A673 (cell line): ENCODE measurements at regions not wholly inside any gene's neighbourhood (a gene's known extent, or its start where the extent isn't known, plus 50 kb on each side); places are given as distances from the start of the nearest gene placed in this dataset.

Experiments
- BruUV-seq: library from RNA; stranded (reverse); fragments of 400-500 nt; replicated peaks from 2 replicates; lab custom pipeline; 2021; lab: Mats Ljungman, UMichigan
- CTCF ChIA-PET: fragments of 300-600 bp; sonication (Branson Sonifier 250); formaldehyde crosslinking; loops from one replicate; lab custom pipeline; 2022; ENCODE audit warnings: antibody characterized with exemption; lab: Charles Lee
- POLR2A ChIA-PET: fragments of 300-600 bp; sonication (Branson Sonifier 250); formaldehyde crosslinking; loops from one replicate; lab custom pipeline; 2022; ENCODE audit warnings: antibody characterized with exemption; ENCODE audit not compliant: low non-redundant PET; lab: Charles Lee
- DNase-seq: peaks from one replicate; pipeline ENCODE4 v3.0.0-alpha.2; 2015; ENCODE audit warnings: low spot score
- H3K27ac ChIP-seq: fragments of 200-600 bp; sonication (generic); 2 replicates; pipeline ENCODE4 v1.5.1; 2016; ENCODE audit warnings: mixed run types, low read depth, mild to moderate bottlenecking, mixed read lengths, antibody characterized with exemption, low read length; ENCODE audit not compliant: poor library complexity, severe bottlenecking
- H3K27me3 ChIP-seq: fragments of 200-600 bp; sonication (generic); replicated peaks from 2 replicates; pipeline ENCODE4 v1.6.1; 2017; ENCODE audit warnings: mixed run types, low read depth, mild to moderate bottlenecking, mixed read lengths, antibody characterized with exemption, low read length; ENCODE audit not compliant: insufficient read depth, poor library complexity
- H3K36me3 ChIP-seq: fragments of 200-600 bp; sonication (generic); 2 replicates; pipeline ENCODE4 v1.6.1; 2016; ENCODE audit warnings: mixed run types, mild to moderate bottlenecking, mixed read lengths, antibody characterized with exemption, low read length; ENCODE audit not compliant: insufficient read depth, poor library complexity, severe bottlenecking
- H3K4me1 ChIP-seq: fragments of 200-600 bp; sonication (generic); 2 replicates; pipeline ENCODE4 v1.6.1; 2017; ENCODE audit warnings: mixed run types, mild to moderate bottlenecking, mixed read lengths, antibody characterized with exemption, low read length; ENCODE audit not compliant: insufficient read depth, poor library complexity, severe bottlenecking
- H3K4me3 ChIP-seq: fragments of 200-600 bp; sonication (generic); 2 replicates; pipeline ENCODE4 v1.5.1; 2016; ENCODE audit warnings: low read depth, mixed run types, mild to moderate bottlenecking, mixed read lengths, low read length; ENCODE audit not compliant: poor library complexity, severe bottlenecking
- H3K9me3 ChIP-seq: fragments of 200-600 bp; sonication (generic); 2 replicates; pipeline ENCODE4 v1.6.1; 2016; ENCODE audit warnings: mixed run types, low read depth, mild to moderate bottlenecking, mixed read lengths, antibody characterized with exemption, low read length; ENCODE audit not compliant: poor library complexity, severe bottlenecking
- CTCF ChIP-seq: fragments of 300-800, 200-600 bp; sonication (generic); conservative IDR thresholded peaks from 2 replicates; pipeline ENCODE4 v1.5.1; 2017; ENCODE audit warnings: low read depth, mild to moderate bottlenecking, antibody characterized with exemption, low read length, moderate library complexity, mixed read lengths
- EZH2 ChIP-seq: fragments of 200-600 bp; sonication (generic); IDR thresholded peaks from 2 replicates; pipeline ENCODE4 v1.6.1; 2017; ENCODE audit warnings: borderline replicate concordance, low read depth, mild to moderate bottlenecking, mixed read lengths, antibody characterized with exemption, low read length; ENCODE audit not compliant: poor library complexity, severe bottlenecking
- intact Hi-C: fragments of 100-400 bp; cut with micrococcal nuclease; formaldehyde crosslinking; loops from one replicate; pipeline ENCODE4 v1.10.0; 2022; ENCODE audit not compliant: unreplicated experiment

GRCh38 chr5:110346893-110347358 lies 379.5 kb downstream of the TMEM232 start:
- Histone ChIP-seq H3K27ac (no peak overlapping the region), H3K36me3 (no peaks in the 10 kb centered on the region), H3K4me3 (no peak overlapping the region), H3K4me1 (no peaks in the 10 kb centered on the region), H3K27me3 (no peaks in the 10 kb centered on the region), H3K9me3 (no peaks in the 10 kb centered on the region)
- CTCF ChIA-PET, result no interaction called here
- POLR2A ChIA-PET, result no interaction called here
- BruUV-seq, result no TSS peak
- TF ChIP-seq EZH2 (no peak), CTCF (no peak)
- DNase-seq, result no peak
- intact Hi-C loops, result no loop called here

GRCh38 chr5:110347781-110348180 lies 378.7 kb downstream of the TMEM232 start:
- H3K27ac ChIP-seq, result no peak overlapping the region
- CTCF ChIA-PET, result no interaction called here
- no peak for DNase-seq
- no peaks in the 10 kb centered on the region for H3K36me3 ChIP-seq
- no TSS peak for BruUV-seq
- H3K4me1 ChIP-seq, result no peaks in the 10 kb centered on the region
- H3K27me3 ChIP-seq, result no peaks in the 10 kb centered on the region
- POLR2A ChIA-PET, result no interaction called here
- intact Hi-C loops, result no loop called here
- no peak overlapping the region for H3K4me3 ChIP-seq
- no peaks in the 10 kb centered on the region for H3K9me3 ChIP-seq
- TF ChIP-seq CTCF (no peak), EZH2 (no peak)

DNA sequence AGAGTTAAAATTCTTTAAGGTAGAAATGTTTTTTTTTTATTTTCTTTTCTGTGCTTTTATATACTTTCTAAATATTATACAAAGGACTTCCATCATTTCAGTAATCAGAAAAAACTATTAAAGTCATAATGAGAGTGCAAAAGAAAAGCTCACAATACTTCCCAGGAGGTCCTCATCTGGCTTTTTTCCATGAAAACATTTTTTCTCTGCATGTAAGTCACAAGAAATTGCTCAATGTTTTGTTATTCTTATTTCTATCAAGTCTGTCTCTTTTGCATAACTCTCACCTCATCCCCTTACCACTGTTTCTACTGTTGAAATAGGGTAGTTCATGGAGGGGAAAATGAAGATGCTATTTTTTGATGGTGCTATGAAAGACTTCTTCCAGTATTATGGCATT lies 375.0 kb downstream of the TMEM232 start:
- CTCF ChIA-PET, result no interaction called here
- BruUV-seq, result no TSS peak

More for the DNA sequence above, 375.0 kb downstream of the TMEM232 start:
- Histone ChIP-seq H3K4me1 (peaks cover 10% of the 10 kb centered on the region), H3K4me3 (no peak overlapping the region), H3K36me3 (no peaks in the 10 kb centered on the region), H3K27me3 (no peaks in the 10 kb centered on the region), H3K27ac (no peak overlapping the region), H3K9me3 (no peaks in the 10 kb centered on the region)
- no peak for TF ChIP-seq CTCF
- TF ChIP-seq EZH2, result no peak
- DNase-seq, result no peak
- intact Hi-C loops, result no loop called here
- POLR2A ChIA-PET, result interaction anchor here (0.6 kb wide), 1 partner anchor 9 kb away, joined by 5 read pairs; no protein-coding TSS in a partner anchor
